ENCODE measurements at regions not wholly inside any gene's neighbourhood (a gene's known extent, or its start where the extent isn't known, plus 50 kb on each side); places are given as distances from the start of the nearest gene placed in this dataset.

GRCh38 chr10:85421421-85421820, 945.2 kb downstream of the GRID1 start:
- Histone ChIP-seq H3K27me3 (ENCODE audit: control insufficient read depth, insufficient read depth, low read length) (no peaks in the 10 kb centered on the region), H3K4me3 (ENCODE audit: low read depth, low read length) (no peak overlapping the region), H3K36me3 (ENCODE audit: control insufficient read depth, insufficient read depth, low read length) (no peaks in the 10 kb centered on the region)
- ChIA-PET POLR2A (no interaction called here), CTCF (no interaction called here)
- no peak for DNase-seq (ENCODE audit: low read depth)
- no peak for TF ChIP-seq CTCF (IDR thresholded peaks at IDR 0.05; ENCODE audit: insufficient read depth, low read depth, low read length)

GRCh38 chr10:85429126-85429525, 937.5 kb downstream of the GRID1 start:
- Histone ChIP-seq H3K36me3 (ENCODE audit: control insufficient read depth, insufficient read depth, low read length) (no peaks in the 10 kb centered on the region), H3K27me3 (ENCODE audit: control insufficient read depth, insufficient read depth, low read length) (no peaks in the 10 kb centered on the region), H3K4me3 (ENCODE audit: low read depth, low read length) (no peak overlapping the region)
- DNase-seq (ENCODE audit: low read depth) = no peak
- TF ChIP-seq CTCF (IDR thresholded peaks at IDR 0.05; ENCODE audit: insufficient read depth, low read depth, low read length) = no peak
- CTCF ChIA-PET = no interaction called here
- POLR2A ChIA-PET = no interaction called here

- TF ChIP-seq CTCF (IDR thresholded peaks at IDR 0.05; ENCODE audit: insufficient read depth, low read depth, low read length) = no peak
- no peak for DNase-seq (ENCODE audit: low read depth)
- CTCF ChIA-PET = no interaction called here
- no peaks in the 10 kb centered on the region for H3K27me3 ChIP-seq (ENCODE audit: control insufficient read depth, insufficient read depth, low read length)
- POLR2A ChIA-PET = no interaction called here
- H3K36me3 ChIP-seq (ENCODE audit: control insufficient read depth, insufficient read depth, low read length) = no peaks in the 10 kb centered on the region
- H3K4me3 ChIP-seq (ENCODE audit: low read depth, low read length) = no peak overlapping the region
These were observed 935.6 kb downstream of the GRID1 start for GRCh38 chr10:85430991-85431390.

GRCh38 chr10:85433248-85433647, 933.3 kb downstream of the GRID1 start:
- TF ChIP-seq CTCF (IDR thresholded peaks at IDR 0.05; ENCODE audit: insufficient read depth, low read depth, low read length) = no peak
- POLR2A ChIA-PET = no interaction called here

GRCh38 chr10:85444868-85445267, 921.7 kb downstream of the GRID1 start:
- no peak for TF ChIP-seq CTCF (IDR thresholded peaks at IDR 0.05; ENCODE audit: insufficient read depth, low read depth, low read length)
- CTCF ChIA-PET = no interaction called here
- no peak for DNase-seq (ENCODE audit: low read depth)
- Histone ChIP-seq H3K4me3 (ENCODE audit: low read depth, low read length) (no peak overlapping the region), H3K27me3 (ENCODE audit: control insufficient read depth, insufficient read depth, low read length) (no peaks in the 10 kb centered on the region), H3K36me3 (ENCODE audit: control insufficient read depth, insufficient read depth, low read length) (no peaks in the 10 kb centered on the region)
- POLR2A ChIA-PET = no interaction called here

More at GRCh38 chr10:85433248-85433647, 933.3 kb downstream of the GRID1 start:
- Histone ChIP-seq H3K4me3 (ENCODE audit: low read depth, low read length) (no peak overlapping the region), H3K27me3 (ENCODE audit: control insufficient read depth, insufficient read depth, low read length) (no peaks in the 10 kb centered on the region), H3K36me3 (ENCODE audit: control insufficient read depth, insufficient read depth, low read length) (no peaks in the 10 kb centered on the region)
- no peak for DNase-seq (ENCODE audit: low read depth)
- CTCF ChIA-PET = no interaction called here
